Parathyroid adenoma (tissue), 2 donors: ENCODE measurements at regions not wholly inside any gene's neighbourhood (a gene's known extent, or its start where the extent isn't known, plus 50 kb on each side); places are given as distances from the start of the nearest gene placed in this dataset.
A peak's percentile ranks its signal among the peaks of the same experiment; 100 is the strongest.

Experiments
- H2AFZ ChIP-seq: fragments of 300-600 bp; sonication (generic); one replicate; pipeline ENCODE4 v1.7.0; 2017; ENCODE audit warnings: antibody characterized with exemption, mild to moderate bottlenecking
- H3K27ac ChIP-seq: fragments of 300-600 bp; sonication (generic); one replicate; pipeline ENCODE4 v1.7.0; 2017
- H3K27me3 ChIP-seq: fragments of 300-600 bp; sonication (generic); one replicate; pipeline ENCODE4 v1.7.0; 2017; ENCODE audit warnings: low read length; ENCODE audit not compliant: control insufficient read depth, insufficient read depth
- H3K36me3 ChIP-seq: fragments of 300-600 bp; sonication (generic); one replicate; pipeline ENCODE4 v1.7.0; 2017; ENCODE audit warnings: low read length; ENCODE audit not compliant: control insufficient read depth, insufficient read depth
- H3K4me1 ChIP-seq: fragments of 300-600 bp; sonication (generic); one replicate; pipeline ENCODE4 v1.7.0; 2017; ENCODE audit warnings: control low read depth
- H3K4me2 ChIP-seq: fragments of 300-600 bp; sonication (generic); one replicate; pipeline ENCODE4 v1.7.0; 2017; ENCODE audit warnings: low read length
- H3K4me3 ChIP-seq: fragments of 300-600 bp; sonication (generic); one replicate; pipeline ENCODE4 v1.7.0; 2017; ENCODE audit warnings: low read depth, low read length
- H3K79me2 ChIP-seq: fragments of 300-600 bp; sonication (generic); one replicate; pipeline ENCODE4 v1.7.0; 2017; ENCODE audit warnings: control low read depth
- H3K9ac ChIP-seq: fragments of 300-600 bp; sonication (generic); one replicate; pipeline ENCODE4 v1.7.0; 2017; ENCODE audit warnings: mild to moderate bottlenecking
- H3K9me3 ChIP-seq: fragments of 300-600 bp; sonication (generic); one replicate; pipeline ENCODE4 v1.7.0; 2017; ENCODE audit warnings: low read length; ENCODE audit not compliant: control insufficient read depth
- TF ChIP-seq, protein P1 (sequence below): fragments of 300-600 bp; sonication (generic); IDR thresholded peaks from one replicate; pipeline ENCODE4 v1.7.0; 2017; ENCODE audit warnings: antibody characterized with exemption, mild to moderate bottlenecking
- donor health status: primary hyperparathyroidism.

DNA sequence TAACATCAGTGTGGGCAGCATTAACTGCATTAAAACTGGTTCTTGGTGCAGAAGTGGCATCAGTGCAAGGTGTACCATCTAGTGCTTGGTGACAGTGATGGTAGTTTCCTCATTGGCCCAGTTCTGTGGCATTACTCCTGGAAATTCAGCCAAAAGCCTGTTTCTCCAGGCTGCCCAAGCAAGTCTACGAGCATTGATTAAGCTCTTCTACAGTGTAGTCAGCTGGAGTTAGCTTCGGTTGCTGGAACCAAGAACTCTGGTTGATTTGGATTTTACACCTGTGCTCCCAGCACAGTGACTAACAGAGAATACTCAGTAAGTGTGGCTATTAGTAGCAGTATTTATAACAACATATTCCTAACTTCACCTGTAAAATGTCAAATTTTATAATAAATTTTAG, 84.9 kb upstream of the ZDHHC17 start:
- no peak overlapping the region for H3K4me3 ChIP-seq
- H3K36me3 ChIP-seq, result no peaks in the 10 kb centered on the region
- H3K9ac ChIP-seq, result no peak overlapping the region
- no peaks in the 10 kb centered on the region for H3K9me3 ChIP-seq
- H3K79me2 ChIP-seq, result no peaks in the 10 kb centered on the region
- TF ChIP-seq, protein P1, sequence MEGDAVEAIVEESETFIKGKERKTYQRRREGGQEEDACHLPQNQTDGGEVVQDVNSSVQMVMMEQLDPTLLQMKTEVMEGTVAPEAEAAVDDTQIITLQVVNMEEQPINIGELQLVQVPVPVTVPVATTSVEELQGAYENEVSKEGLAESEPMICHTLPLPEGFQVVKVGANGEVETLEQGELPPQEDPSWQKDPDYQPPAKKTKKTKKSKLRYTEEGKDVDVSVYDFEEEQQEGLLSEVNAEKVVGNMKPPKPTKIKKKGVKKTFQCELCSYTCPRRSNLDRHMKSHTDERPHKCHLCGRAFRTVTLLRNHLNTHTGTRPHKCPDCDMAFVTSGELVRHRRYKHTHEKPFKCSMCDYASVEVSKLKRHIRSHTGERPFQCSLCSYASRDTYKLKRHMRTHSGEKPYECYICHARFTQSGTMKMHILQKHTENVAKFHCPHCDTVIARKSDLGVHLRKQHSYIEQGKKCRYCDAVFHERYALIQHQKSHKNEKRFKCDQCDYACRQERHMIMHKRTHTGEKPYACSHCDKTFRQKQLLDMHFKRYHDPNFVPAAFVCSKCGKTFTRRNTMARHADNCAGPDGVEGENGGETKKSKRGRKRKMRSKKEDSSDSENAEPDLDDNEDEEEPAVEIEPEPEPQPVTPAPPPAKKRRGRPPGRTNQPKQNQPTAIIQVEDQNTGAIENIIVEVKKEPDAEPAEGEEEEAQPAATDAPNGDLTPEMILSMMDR, result no peak
- no peaks in the 10 kb centered on the region for H3K4me1 ChIP-seq
- H2AFZ ChIP-seq, result no peak overlapping the region
- H3K27me3 ChIP-seq, result no peaks in the 10 kb centered on the region
- H3K4me2 ChIP-seq, result no peak overlapping the region
- H3K27ac ChIP-seq, result no peak overlapping the region

DNA sequence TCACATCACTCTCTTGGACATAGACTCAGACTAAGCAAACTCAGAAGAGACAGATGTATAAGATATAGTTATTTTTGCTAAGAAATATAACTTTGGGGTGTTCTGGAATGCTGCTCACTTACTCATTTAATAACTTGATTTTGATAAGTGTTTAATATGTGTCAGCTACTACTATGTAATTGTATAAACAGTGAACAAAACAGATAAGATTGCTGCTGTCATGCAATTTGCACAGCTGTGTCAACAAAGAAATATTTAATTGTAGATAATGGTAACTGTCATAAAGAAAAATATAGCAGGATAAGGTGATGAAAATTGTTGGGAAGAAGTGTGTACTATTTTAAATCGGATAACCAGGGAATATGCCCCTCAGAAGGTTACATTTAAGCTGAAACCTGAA, 84.1 kb upstream of the ZDHHC17 start:
- Histone ChIP-seq H3K9me3 (no peaks in the 10 kb centered on the region), H3K79me2 (no peaks in the 10 kb centered on the region), H3K9ac (no peak overlapping the region), H3K27ac (no peak overlapping the region), H3K4me1 (no peaks in the 10 kb centered on the region), H3K36me3 (no peaks in the 10 kb centered on the region), H3K27me3 (no peaks in the 10 kb centered on the region), H2AFZ (no peak overlapping the region), H3K4me3 (no peak overlapping the region), H3K4me2 (no peak overlapping the region)
- TF ChIP-seq, protein P1, result no peak

GRCh38 chr12:76680940-76681339, 83.0 kb upstream of the ZDHHC17 start:
- Histone ChIP-seq H3K79me2 (no peaks in the 10 kb centered on the region), H3K4me2 (no peak overlapping the region), H3K27me3 (no peaks in the 10 kb centered on the region), H3K36me3 (no peaks in the 10 kb centered on the region), H3K9ac (no peak overlapping the region), H3K4me1 (no peaks in the 10 kb centered on the region), H3K27ac (no peak overlapping the region), H3K9me3 (no peaks in the 10 kb centered on the region), H2AFZ (no peak overlapping the region), H3K4me3 (no peak overlapping the region)
- TF ChIP-seq, protein P1, result no peak

GRCh38 chr12:76685246-76685678, 78.7 kb upstream of the ZDHHC17 start:
- Histone ChIP-seq H3K79me2 (no peaks in the 10 kb centered on the region), H2AFZ (peak overlapping the region; percentile 43), H3K36me3 (no peaks in the 10 kb centered on the region), H3K4me1 (no peaks in the 10 kb centered on the region), H3K27me3 (no peaks in the 10 kb centered on the region), H3K9me3 (no peaks in the 10 kb centered on the region), H3K4me3 (no peak overlapping the region), H3K9ac (no peak overlapping the region), H3K4me2 (no peak overlapping the region), H3K27ac (no peak overlapping the region)
- TF ChIP-seq, protein P1, result no peak

GRCh38 chr12:76687981-76688380, 75.9 kb upstream of the ZDHHC17 start:
- Histone ChIP-seq H3K27me3 (no peaks in the 10 kb centered on the region), H2AFZ (no peak overlapping the region), H3K4me2 (no peak overlapping the region), H3K4me1 (no peaks in the 10 kb centered on the region), H3K79me2 (no peaks in the 10 kb centered on the region), H3K4me3 (no peak overlapping the region), H3K9ac (no peak overlapping the region), H3K9me3 (no peaks in the 10 kb centered on the region), H3K36me3 (no peaks in the 10 kb centered on the region), H3K27ac (no peak overlapping the region)
- TF ChIP-seq, protein P1, result no peak
